Coronary artery (tissue), 2 donors: ENCODE measurements at regions not wholly inside any gene's neighbourhood (a gene's known extent, or its start where the extent isn't known, plus 50 kb on each side); places are given as distances from the start of the nearest gene placed in this dataset.

Source experiments
- DNase-seq: peaks from one replicate; pipeline ENCODE4 v3.0.0-alpha.2; 2017; ENCODE audit warnings: low spot score
- H3K27ac ChIP-seq, 2 donors: fragments of 200-600 bp; sonication (generic); one replicate each; pipeline ENCODE4 v1.5.1; 2016 to 2019
- H3K4me3 ChIP-seq: fragments of 200-600 bp; sonication (generic); 2 replicates; pipeline ENCODE4 v1.5.1; 2016; ENCODE audit warnings: mild to moderate bottlenecking, moderate library complexity
- TF ChIP-seq, protein P1 (sequence below): fragments of 200-600 bp; sonication (generic); IDR thresholded peaks from one replicate; pipeline ENCODE4 v1.5.1; 2019; ENCODE audit warnings: antibody characterized with exemption

DNA sequence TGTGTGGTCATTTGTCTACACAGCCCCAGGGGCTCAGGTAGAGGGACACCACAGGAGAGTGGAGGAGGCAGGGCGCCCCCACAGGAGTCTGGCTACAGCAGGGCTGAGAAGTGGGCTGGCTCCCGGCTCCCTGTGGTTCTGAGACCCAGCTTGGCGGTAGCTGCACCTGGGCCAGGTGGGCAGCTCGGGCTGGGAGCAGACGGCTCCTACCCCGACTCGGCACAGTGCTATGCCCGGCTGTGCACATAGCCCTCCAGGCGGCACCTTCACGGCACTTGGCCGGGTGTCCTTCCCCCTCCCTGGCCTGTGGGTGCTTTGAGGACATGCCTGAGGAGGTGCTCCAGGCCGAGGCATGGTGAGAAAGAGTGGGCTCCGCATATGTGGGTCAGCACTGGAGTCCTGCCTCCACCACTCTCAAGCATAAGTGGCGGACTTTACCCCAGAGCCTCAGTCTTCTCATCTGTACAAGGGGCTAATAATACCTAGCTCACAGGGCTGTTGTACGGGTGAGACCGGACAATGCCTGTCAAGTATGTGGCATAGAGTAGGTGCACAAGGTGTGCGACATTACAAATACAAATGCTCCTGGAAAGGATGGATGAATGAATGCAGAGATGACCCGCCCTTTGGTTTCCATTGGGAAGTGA lies 50.1 kb upstream of the JPH3 start:
- H3K4me3 ChIP-seq, result no peak overlapping the region
- no peak for DNase-seq
- TF ChIP-seq, protein P1, sequence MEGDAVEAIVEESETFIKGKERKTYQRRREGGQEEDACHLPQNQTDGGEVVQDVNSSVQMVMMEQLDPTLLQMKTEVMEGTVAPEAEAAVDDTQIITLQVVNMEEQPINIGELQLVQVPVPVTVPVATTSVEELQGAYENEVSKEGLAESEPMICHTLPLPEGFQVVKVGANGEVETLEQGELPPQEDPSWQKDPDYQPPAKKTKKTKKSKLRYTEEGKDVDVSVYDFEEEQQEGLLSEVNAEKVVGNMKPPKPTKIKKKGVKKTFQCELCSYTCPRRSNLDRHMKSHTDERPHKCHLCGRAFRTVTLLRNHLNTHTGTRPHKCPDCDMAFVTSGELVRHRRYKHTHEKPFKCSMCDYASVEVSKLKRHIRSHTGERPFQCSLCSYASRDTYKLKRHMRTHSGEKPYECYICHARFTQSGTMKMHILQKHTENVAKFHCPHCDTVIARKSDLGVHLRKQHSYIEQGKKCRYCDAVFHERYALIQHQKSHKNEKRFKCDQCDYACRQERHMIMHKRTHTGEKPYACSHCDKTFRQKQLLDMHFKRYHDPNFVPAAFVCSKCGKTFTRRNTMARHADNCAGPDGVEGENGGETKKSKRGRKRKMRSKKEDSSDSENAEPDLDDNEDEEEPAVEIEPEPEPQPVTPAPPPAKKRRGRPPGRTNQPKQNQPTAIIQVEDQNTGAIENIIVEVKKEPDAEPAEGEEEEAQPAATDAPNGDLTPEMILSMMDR, result no peak
- H3K27ac ChIP-seq, result no peak overlapping the region

DNA sequence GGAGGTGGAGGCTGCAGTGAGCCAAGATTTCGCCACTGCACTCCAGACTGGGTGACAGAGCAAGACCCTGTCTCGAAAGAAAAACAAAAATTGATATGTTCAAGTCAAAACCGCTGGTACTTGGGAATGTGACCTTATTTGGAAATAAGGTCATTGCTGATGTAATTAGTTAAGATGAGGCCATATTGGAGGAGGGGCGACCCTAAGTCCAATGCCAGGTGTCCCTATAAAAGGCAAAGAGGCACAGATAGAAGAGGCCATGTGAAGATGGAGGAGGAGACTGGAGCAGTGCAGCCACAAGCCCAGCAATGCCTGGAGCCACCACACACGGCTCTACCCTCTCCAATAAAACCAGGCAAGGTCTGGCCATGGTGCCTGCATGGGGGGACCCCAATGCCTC lies 50.8 kb upstream of the JPH3 start:
- no peak overlapping the region for H3K4me3 ChIP-seq
- no peak for DNase-seq
- TF ChIP-seq, protein P1, result no peak
- no peak overlapping the region for H3K27ac ChIP-seq

DNA sequence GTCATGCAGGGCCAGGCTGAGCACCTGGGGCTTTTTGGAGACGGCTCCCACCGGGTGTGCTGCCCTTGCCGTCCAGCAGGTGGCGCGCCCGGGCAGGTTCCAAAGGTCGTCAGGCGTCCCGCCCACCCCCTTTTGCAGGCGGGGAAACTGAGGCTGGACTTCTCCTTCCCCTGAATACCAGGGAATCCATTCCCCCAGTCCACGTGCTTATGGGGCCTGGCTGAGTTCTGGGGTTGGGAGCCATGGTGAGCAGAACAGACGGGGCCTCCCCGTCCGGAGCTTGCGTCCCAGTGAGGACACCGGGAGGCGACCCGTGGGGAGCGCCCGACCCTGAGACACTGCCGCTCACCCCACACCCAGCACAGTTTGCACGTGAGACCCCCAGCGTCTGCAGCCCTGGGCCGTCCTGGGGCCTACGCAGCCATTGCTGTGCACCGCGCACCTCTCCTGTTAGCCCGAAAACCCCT lies 51.8 kb upstream of the JPH3 start:
- DNase-seq, result no peak
- H3K4me3 ChIP-seq, result no peak overlapping the region
- TF ChIP-seq, protein P1, result peak; percentile 93
- no peak overlapping the region for H3K27ac ChIP-seq

DNA sequence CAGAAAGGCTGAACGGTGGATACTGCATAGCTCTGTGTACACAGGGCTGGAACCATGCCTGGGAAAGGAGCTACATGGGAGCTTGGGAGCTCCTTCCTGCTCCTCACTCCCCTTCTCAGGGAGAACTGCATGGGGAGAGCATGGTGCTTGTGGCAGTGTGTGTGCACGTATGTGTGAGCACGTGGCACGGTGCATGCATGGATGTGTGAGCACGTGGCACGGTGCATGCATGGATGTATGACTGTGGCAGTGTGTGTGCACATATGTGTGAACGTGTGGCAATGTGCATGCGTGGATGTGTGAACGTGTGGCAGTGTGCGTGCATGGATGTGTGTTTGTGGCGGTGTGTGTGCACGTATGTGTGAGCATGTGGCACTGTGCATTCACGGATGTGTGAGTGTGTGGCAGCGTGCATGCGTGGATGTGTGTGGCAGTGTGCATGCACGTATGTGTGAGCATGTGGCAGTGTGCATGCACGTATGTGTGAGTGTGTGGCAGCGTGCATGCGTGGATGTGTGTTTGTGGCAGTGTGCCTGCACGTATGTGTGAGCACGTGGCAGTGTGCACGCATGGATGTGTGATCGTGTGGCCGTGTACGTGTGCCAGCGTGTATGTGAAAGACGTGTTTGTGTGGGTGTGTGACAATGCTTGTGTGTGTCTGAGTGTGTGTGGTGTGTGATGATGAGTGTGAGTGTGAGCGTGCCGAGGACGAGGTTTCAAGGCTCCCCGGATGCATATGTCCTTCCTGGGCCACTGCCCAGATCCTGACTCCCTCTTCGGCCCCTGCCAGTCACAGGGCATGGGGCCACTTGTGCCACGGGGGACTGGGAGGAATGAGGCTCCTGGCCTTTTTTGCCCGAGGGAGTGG lies 52.4 kb upstream of the JPH3 start:
- TF ChIP-seq, protein P1, result no peak
- no peak overlapping the region for H3K4me3 ChIP-seq
- H3K27ac ChIP-seq, result no peak overlapping the region
- no peak for DNase-seq

DNA sequence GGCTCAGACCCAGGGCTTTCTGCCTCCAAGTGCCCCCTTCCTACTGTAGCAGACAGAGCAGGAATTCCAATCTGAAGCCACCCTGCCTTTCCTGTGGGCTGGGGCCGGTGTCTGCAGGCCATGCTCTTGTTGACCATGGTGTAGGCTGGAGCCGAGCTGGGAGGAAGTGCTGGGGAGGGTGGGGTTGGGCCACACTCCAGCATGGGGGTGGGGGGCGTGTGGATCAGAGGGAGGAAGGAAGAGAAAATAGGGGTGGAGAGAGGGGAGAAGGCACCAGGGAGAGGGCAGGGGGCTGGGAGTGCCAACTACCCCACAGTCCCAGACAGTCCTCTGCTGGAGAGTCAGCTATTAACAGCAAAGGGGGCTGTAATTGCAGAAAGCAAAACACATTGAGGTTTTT lies 54.3 kb upstream of the JPH3 start:
- no peak for DNase-seq
- TF ChIP-seq, protein P1, result no peak
- H3K27ac ChIP-seq, result no peak overlapping the region

DNA sequence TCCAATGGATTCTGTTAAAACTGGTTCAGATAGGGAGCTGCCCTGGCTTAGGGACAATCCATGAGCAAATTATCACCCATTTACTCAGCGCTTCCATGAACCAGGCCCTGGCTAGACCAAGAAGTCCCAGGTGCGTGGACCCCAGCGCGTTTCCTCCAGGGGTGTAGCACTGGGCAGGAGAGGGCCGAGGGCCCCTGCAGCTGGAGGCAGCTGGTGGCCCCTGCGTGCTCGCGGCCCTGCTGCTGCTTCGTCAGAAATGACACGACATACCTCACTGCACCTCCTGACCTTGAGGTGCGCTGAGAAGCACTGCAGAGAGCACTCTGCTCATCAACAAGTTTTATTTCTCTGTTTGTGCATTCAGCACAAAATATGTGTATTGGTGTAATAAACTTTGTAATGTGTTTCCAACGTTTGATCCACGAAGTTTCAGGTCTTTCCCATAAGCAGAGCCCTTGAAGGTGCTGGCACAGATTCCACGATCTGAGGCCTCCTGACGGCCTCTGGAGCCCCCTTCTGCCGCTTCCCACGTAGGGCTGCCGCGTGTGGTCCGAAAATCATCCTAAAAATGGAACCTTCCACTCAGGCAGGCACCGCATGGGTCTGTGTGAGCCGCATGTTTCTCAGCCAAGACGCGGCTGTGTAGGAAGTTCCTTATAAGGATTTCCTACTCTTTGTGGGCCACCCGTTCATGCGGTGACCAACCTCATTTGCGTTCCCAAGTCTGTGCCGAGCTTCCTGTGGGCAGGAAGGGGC lies 50.8 kb upstream of the ZCCHC14 start:
- DNase-seq, result no peak
- H3K4me3 ChIP-seq, result no peak overlapping the region
- TF ChIP-seq, protein P1, result no peak

More for the DNA sequence above, 54.3 kb upstream of the JPH3 start:
- no peak overlapping the region for H3K4me3 ChIP-seq

More for the DNA sequence above, 50.8 kb upstream of the ZCCHC14 start:
- H3K27ac ChIP-seq, result no peak overlapping the region
